ENCODE measurements at regions not wholly inside any gene's neighbourhood (a gene's known extent, or its start where the extent isn't known, plus 50 kb on each side); places are given as distances from the start of the nearest gene placed in this dataset.
"Not testable (repeated sequence)": the region's sequence is repeated elsewhere in the genome, so short reads cannot be mapped to it uniquely, and the experiment has no call there.

DNA sequence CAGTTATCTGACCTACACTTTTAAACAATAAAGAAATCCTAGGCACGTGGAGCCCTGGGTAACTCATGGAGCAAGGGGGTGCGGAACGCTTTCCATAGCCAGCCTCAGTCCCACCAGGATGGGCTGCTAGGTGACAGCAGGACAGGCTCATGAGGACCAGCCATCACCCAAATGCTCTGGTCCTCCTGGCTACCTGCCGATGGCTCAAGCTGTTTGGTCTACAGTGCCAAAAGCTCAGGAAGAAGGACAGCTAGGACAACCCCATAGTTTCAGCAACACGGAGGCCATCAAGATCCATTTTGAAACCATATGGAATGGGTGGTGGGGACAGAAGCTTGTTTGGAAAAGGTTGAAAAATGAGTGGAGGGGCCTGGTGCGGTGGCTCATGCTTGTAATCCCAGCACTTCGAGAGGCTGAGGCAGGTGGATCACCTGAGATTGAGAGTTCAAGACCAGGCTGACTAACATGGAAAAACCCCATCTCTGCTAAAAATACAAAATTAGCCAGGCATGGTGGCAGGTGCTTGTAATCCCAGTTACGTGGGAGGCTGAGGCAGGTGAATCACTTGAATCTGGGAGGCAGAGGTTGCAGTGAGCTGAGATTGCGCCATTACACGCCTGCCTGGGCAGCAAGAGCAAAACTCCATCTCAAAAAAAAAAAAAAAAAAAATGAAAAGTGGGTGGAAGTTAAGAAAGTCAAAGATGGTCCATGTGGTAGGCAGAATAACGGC, 93.7 kb upstream of the ALDH3B2 start:
- DNase-seq, result not testable (repeated sequence)

DNA sequence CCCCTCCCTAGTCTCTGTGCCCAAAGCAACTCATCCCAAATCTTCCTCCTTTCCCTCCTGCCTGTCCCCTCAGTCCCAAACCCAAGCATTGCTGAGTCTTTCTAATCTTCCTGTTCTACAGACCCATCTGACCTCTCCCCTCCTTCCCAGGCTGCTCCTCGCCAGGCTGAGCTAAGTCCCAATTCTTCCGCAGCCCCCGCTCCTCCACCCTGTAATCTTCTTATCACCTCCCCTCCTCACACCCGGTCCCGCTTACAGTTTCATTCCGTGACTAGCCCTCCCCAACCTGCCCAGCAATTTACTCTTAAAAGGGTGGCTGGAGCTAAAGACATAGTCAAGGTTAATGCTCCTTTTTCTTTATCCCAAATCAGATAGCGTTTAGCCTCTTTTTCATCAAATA, 86.8 kb upstream of the ALDH3B2 start:
- not testable (repeated sequence) for DNase-seq

GRCh38 chr11:67759321-67759720, 84.9 kb upstream of the ALDH3B2 start:
- DNase-seq, result not testable (repeated sequence)

DNA sequence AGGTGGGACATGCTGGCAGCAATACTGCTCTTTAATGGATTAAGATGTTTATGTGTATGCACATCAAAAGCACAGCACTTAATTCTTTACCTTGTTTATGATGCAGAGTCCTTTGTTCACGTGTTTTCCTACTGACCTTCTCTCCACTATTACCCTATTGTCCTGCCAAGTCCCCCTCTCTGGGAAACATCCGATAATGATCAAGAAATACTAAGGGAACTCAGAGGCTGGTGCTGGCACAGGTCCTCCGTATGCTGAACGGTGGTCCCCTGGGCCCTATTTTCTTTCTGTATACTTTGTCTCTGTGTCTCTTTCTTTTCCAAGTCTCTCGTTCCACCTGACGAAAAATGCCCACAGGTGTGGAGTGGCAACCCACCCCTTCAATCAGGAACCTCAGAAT, 84.0 kb upstream of the ALDH3B2 start:
- not testable (repeated sequence) for DNase-seq

DNA sequence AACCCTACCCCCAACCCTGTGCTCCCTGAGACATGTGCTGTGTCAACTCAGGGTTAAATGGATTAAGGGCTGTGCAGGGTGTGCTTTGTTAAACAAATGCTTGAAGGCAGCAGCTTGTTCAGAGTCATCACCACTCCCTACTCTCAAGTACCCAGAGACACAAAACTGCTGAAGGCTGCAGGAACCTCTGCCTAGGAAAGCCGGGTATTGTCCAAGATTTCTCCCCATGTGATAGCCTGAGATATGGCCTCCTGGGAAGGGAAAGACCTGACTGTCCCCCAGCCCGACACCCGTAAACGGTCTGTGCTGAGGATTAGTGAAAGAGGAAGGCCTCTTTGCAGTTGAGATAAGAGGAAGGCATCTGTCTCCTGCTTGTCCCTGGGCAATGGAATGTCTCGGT, 83.6 kb upstream of the ALDH3B2 start:
- DNase-seq, result not testable (repeated sequence)

- not testable (repeated sequence) for DNase-seq
Measured at GRCh38 chr11:67753820-67754219, 79.4 kb upstream of the ALDH3B2 start.

- no peak for DNase-seq
Measured at GRCh38 chr11:67745181-67745726, 70.8 kb upstream of the ALDH3B2 start.

- DNase-seq, result not testable (repeated sequence)
Measured at GRCh38 chr11:67744231-67744630, 69.8 kb upstream of the ALDH3B2 start.

- DNase-seq, result not testable (repeated sequence)
Measured at GRCh38 chr11:67738231-67738630, 63.8 kb upstream of the ALDH3B2 start.

DNA sequence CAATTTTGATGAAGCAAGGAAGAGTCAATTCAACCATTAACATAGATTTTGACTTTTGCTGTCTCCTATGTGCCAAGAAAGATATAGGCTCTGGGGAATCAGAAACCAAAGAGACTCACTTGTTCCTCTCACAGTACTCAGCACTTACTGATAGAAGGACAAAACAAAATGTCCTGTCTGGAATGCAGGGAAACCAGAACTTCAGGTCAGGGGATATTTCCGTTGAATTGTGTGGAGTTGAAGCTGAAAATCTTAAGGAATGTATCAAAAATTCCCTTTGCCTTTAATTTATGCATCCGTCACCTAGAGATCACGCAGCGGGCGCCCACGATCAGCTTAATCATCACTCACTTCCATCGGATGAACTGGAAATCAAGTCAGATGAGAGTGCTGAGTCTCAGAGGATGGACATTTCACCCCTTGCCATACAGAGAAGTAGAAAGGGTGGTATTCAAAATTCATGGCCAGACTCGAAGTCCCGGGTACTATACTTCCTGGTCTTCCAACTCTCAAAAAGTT, 63.2 kb upstream of the ALDH3B2 start:
- not testable (repeated sequence) for DNase-seq

DNA sequence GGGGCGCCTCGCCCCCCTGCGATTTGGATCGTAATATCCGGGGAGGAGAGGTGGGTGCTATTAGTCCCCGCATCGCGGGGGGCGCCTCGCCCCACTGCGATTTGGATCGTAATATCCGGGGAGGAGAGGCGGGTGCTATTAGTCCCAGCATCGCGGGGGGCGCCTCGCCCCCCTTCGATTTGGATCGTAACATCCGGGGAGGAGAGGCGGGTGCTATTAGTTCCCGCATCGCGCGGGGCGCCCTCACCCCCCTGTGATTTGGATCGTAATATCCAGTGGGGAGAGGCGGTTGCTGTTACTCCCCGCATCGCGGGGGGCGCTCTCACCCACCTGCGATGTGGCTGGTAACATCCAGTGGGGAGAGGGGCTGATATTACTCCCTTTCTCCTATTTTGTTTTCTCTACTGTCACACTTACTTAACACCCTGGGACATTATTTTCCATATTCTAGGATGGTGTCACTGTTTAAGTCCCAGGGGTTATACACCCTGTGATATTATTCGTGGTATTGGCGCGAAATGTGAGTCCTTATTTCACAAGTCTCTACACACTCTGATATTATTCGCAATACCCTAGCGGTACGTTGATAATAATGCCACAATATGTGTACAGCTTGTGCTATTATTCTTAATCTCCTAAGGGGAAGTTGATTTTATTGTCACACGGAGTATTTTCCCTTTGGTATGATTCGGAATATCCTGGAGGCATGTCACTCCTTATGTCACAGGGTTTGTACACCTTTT, 57.8 kb upstream of the ALDH3B2 start:
- peak; percentile 63 for DNase-seq

GRCh38 chr11:67731583-67731982, 57.2 kb upstream of the ALDH3B2 start:
- DNase-seq, result no peak

DNA sequence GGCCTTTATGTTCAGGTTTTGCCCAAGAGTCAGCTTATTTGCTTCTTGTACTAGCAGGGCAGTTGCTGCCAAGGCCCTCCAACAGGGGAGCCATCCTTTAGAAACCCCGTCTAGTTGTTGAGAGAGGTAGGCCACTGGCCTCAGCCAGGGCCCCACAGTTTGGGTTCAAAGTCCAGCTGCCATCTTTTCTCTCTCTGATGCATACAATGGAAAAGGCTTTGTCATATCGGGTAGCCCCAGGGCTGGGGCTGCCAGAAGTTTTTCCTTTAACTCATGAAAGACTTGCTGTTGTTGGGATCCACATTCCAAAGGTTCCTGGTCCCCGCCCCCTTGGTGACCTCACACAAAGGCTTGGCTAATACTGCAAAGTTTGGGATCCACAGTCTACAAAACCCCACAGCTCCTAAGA, 53.7 kb upstream of the ALDH3B2 start:
- not testable (repeated sequence) for DNase-seq

- DNase-seq, result not testable (repeated sequence)
Measured at GRCh38 chr11:67727066-67728040, 52.9 kb upstream of the ALDH3B2 start.
